HFF-Myc (cell line): ENCODE measurements at regions not wholly inside any gene's neighbourhood (a gene's known extent, or its start where the extent isn't known, plus 50 kb on each side); places are given as distances from the start of the nearest gene placed in this dataset.

Source experiments
- DNase-seq: peaks from one replicate; pipeline ENCODE4 v3.0.0-alpha.2; 2011; ENCODE audit warnings: low read depth; ENCODE audit errors: extremely low read depth
- H3K4me3 ChIP-seq: replicated peaks from 2 replicates; pipeline ENCODE4 v1.5.1; 2011; ENCODE audit warnings: low read depth, mild to moderate bottlenecking, control low read depth, low read length
- CTCF ChIP-seq: IDR thresholded peaks from 2 replicates; pipeline ENCODE4 v1.5.1; 2012; ENCODE audit warnings: mild to moderate bottlenecking, low read depth, low read length, control low read depth; ENCODE audit errors: missing control alignments

GRCh38 chr3:109532257-109533216 lies 195.2 kb upstream of the DPPA4 start:
- no peak overlapping the region for H3K4me3 ChIP-seq
- peak; percentile 12 for DNase-seq
- TF ChIP-seq CTCF, result peak; percentile 21

- no peak for DNase-seq
- H3K4me3 ChIP-seq, result no peak overlapping the region
- TF ChIP-seq CTCF, result no peak
Measured at GRCh38 chr3:109545746-109546145, 208.4 kb upstream of the DPPA4 start.

- no peak for DNase-seq
Measured at GRCh38 chr3:109548192-109548938, 211.0 kb upstream of the DPPA4 start.

GRCh38 chr3:109553591-109554371 lies 216.4 kb upstream of the DPPA4 start:
- no peak for DNase-seq
- H3K4me3 ChIP-seq, result no peak overlapping the region
- TF ChIP-seq CTCF, result no peak

More at GRCh38 chr3:109548192-109548938, 211.0 kb upstream of the DPPA4 start:
- no peak overlapping the region for H3K4me3 ChIP-seq
- TF ChIP-seq CTCF, result no peak

- no peak for DNase-seq
- no peak overlapping the region for H3K4me3 ChIP-seq
- TF ChIP-seq CTCF, result no peak
Measured at GRCh38 chr3:109559389-109559788, 222.0 kb upstream of the DPPA4 start.

GRCh38 chr3:109563149-109563548 lies 225.8 kb upstream of the DPPA4 start:
- H3K4me3 ChIP-seq, result no peak overlapping the region
- no peak for TF ChIP-seq CTCF
- no peak for DNase-seq
